ENCODE measurements at regions not wholly inside any gene's neighbourhood (a gene's known extent, or its start where the extent isn't known, plus 50 kb on each side); places are given as distances from the start of the nearest gene placed in this dataset.
"Not testable (repeated sequence)": the region's sequence is repeated elsewhere in the genome, so short reads cannot be mapped to it uniquely, and the experiment has no call there.

DNA sequence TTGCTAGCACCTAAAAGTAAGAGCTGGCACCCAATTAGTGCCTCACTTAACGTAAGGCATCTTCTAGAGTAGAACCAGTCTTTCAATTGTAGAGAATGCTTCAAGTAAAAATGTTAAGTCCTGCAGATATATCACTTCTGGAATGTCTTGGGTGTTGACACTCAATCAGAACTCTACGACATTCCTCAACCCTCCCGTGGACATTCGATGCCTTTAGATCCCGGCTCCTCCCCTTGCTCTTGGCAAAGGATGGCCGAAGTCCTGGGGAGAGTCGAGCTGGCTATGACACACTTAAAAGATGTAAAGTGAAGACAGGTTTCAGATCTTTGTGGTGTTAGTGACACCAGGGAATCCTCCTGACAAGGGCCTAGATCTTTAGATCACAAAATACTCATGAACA lies 87.5 kb upstream of the ERCC6L2 start:
- Histone ChIP-seq H3K36me3 (ENCODE audit: control insufficient read depth, insufficient read depth, low read length) (no peaks in the 10 kb centered on the region), H3K27me3 (ENCODE audit: control insufficient read depth, insufficient read depth, low read length, poor library complexity, severe bottlenecking) (no peaks in the 10 kb centered on the region), H3K4me3 (ENCODE audit: insufficient read depth, low read depth, low read length) (no peak overlapping the region), H3K9me3 (ENCODE audit: control insufficient read depth, low read length) (no peaks in the 10 kb centered on the region), H3K27ac (ENCODE audit: insufficient read depth, low read depth, low read length, poor library complexity, severe bottlenecking) (no peak overlapping the region), H3K4me1 (ENCODE audit: control insufficient read depth, insufficient read depth, low read length) (no peaks in the 10 kb centered on the region)
- WGBS, 2 experiments, result 78 to 82% methylated on average over 7 of the region's 7 CpGs

DNA sequence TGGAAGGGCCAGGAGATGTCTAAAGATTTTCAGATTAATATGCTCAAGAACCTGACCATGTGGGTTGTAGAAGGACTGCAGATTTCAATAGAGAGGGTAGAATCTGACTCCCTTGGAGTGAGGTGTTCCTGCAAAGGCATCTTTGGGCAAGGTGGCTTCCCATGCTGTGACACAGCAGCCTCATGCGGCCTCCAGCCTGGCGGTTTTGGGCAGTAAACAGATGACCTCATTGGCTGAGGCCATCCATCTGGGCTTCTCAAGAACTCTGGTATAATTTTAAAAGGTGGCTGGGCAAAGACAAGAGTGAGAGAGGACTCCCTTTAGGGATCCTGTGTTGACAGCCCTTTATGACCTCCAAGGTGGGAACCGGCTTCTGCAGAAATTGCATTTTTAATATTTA lies 90.3 kb upstream of the ERCC6L2 start:
- H3K27ac ChIP-seq (ENCODE audit: insufficient read depth, low read depth, low read length, poor library complexity, severe bottlenecking), result no peak overlapping the region
- no peaks in the 10 kb centered on the region for H3K9me3 ChIP-seq (ENCODE audit: control insufficient read depth, low read length)
- H3K27me3 ChIP-seq (ENCODE audit: control insufficient read depth, insufficient read depth, low read length, poor library complexity, severe bottlenecking), result no peaks in the 10 kb centered on the region
- H3K36me3 ChIP-seq (ENCODE audit: control insufficient read depth, insufficient read depth, low read length), result no peaks in the 10 kb centered on the region
- no peak overlapping the region for H3K4me3 ChIP-seq (ENCODE audit: insufficient read depth, low read depth, low read length)
- no peaks in the 10 kb centered on the region for H3K4me1 ChIP-seq (ENCODE audit: control insufficient read depth, insufficient read depth, low read length)
- WGBS, 2 experiments, result 90 to 94% methylated on average over 3 of the region's 3 CpGs

DNA sequence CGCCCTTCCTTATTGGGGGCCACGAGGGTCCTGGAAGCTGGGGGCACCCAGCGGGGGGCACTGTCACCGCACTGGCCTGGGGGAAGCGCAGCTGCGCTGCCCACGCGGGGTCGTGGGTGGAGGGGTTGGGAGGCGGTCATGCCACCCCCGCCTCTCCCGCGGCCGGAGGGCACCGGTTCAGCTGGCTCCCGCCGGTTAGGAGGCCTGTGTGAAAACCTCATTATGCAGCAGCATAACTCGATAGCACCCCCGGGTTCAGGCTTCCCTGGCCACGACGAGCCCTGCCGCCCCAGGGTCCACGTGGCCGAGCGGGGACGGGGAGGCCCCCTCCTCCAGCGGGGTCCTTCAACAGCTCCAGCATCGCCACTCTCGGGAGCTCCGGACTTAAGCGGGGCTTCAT lies 91.2 kb upstream of the ERCC6L2 start:
- no peaks in the 10 kb centered on the region for H3K27me3 ChIP-seq (ENCODE audit: control insufficient read depth, insufficient read depth, low read length, poor library complexity, severe bottlenecking)
- H3K4me1 ChIP-seq (ENCODE audit: control insufficient read depth, insufficient read depth, low read length), result no peaks in the 10 kb centered on the region
- no peaks in the 10 kb centered on the region for H3K9me3 ChIP-seq (ENCODE audit: control insufficient read depth, low read length)
- 94 to 95% methylated on average over 31 of the region's 31 CpGs for WGBS, 2 experiments
- no peak overlapping the region for H3K27ac ChIP-seq (ENCODE audit: insufficient read depth, low read depth, low read length, poor library complexity, severe bottlenecking)
- no peaks in the 10 kb centered on the region for H3K36me3 ChIP-seq (ENCODE audit: control insufficient read depth, insufficient read depth, low read length)
- no peak overlapping the region for H3K4me3 ChIP-seq (ENCODE audit: insufficient read depth, low read depth, low read length)

DNA sequence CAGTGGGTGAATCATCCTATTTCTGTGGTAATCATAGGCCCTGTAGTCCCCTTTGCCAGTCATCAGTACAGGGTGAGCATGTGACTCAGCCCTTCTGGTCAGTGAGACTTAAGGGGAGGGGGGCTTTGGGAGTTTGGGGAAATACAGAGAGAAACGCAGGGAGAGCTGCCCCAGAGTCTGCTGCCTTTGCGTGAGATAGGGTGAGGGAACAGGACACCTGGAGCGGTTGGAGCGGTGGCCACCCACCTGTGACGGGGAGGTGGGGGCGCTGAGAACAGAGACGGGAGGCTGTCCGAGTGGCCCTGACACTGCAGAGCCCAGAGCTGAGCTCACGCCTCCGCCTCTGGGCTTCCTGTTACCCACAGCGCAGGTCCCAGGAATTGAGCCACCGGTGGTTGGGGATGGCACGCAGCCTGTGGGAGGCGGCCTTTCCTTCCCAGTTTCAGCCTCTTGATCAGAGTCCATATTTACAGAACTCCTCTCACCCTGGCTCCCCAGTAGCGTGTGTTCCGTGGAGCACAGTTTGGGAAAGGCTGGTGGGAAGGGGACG lies 92.0 kb upstream of the ERCC6L2 start:
- no peak overlapping the region for H3K27ac ChIP-seq (ENCODE audit: insufficient read depth, low read depth, low read length, poor library complexity, severe bottlenecking)
- H3K36me3 ChIP-seq (ENCODE audit: control insufficient read depth, insufficient read depth, low read length), result no peaks in the 10 kb centered on the region
- no peaks in the 10 kb centered on the region for H3K27me3 ChIP-seq (ENCODE audit: control insufficient read depth, insufficient read depth, low read length, poor library complexity, severe bottlenecking)
- no peaks in the 10 kb centered on the region for H3K4me1 ChIP-seq (ENCODE audit: control insufficient read depth, insufficient read depth, low read length)
- H3K9me3 ChIP-seq (ENCODE audit: control insufficient read depth, low read length), result no peaks in the 10 kb centered on the region
- no peak overlapping the region for H3K4me3 ChIP-seq (ENCODE audit: insufficient read depth, low read depth, low read length)
- 92 to 93% methylated on average over 17 of the region's 17 CpGs for WGBS, 2 experiments

DNA sequence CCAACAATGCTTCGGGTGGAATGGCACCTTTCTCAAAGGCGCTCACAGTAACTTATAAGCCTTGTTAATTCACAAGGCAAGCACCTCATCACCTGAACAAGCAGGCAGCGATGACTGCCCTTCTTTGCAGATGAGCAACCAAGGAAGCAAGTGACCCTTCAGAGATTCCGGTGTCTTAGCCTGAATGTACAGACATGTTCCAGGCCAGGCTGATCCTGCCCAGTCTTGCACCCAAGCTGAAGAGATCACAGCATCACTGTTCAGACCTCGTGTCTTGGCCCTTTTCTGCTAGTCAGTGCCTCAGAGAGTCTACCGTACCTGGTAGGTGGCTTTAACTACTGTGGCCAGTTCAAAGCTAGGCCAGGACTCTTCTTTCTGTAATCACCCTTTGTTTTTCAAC lies 94.7 kb upstream of the ERCC6L2 start:
- no peaks in the 10 kb centered on the region for H3K36me3 ChIP-seq (ENCODE audit: control insufficient read depth, insufficient read depth, low read length)
- H3K9me3 ChIP-seq (ENCODE audit: control insufficient read depth, low read length), result no peaks in the 10 kb centered on the region
- no peak overlapping the region for H3K27ac ChIP-seq (ENCODE audit: insufficient read depth, low read depth, low read length, poor library complexity, severe bottlenecking)
- H3K27me3 ChIP-seq (ENCODE audit: control insufficient read depth, insufficient read depth, low read length, poor library complexity, severe bottlenecking), result no peaks in the 10 kb centered on the region
- H3K4me3 ChIP-seq (ENCODE audit: insufficient read depth, low read depth, low read length), result no peak overlapping the region
- H3K4me1 ChIP-seq (ENCODE audit: control insufficient read depth, insufficient read depth, low read length), result no peaks in the 10 kb centered on the region
- 90 to 93% methylated on average over 6 of the region's 6 CpGs for WGBS, 2 experiments

DNA sequence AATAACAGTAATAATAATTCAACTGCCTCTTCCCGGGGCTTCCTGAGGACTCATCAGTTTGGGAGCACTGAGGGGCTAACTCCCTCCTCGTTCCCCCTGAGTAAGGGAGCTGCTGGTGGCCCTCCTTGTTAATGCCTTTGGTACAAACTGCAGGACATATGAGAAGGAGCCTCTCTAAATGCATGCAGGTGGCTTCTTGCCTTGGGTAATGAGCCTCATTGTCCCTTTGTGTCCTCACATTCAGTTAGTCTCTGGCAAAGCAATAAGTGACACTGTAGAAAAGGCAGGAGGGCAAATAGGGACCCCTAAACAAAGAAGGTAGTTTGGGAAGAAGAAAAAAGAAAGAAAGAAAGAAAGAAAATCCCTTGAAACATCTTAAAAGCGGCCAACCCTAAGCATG lies 95.4 kb upstream of the ERCC6L2 start:
- no peaks in the 10 kb centered on the region for H3K36me3 ChIP-seq (ENCODE audit: control insufficient read depth, insufficient read depth, low read length)
- 44 to 49% methylated on average over 3 of the region's 3 CpGs for WGBS, 2 experiments
- H3K4me3 ChIP-seq (ENCODE audit: insufficient read depth, low read depth, low read length), result no peak overlapping the region
- peak overlapping the region; percentile 52 for H3K27ac ChIP-seq (ENCODE audit: insufficient read depth, low read depth, low read length, poor library complexity, severe bottlenecking)
- H3K27me3 ChIP-seq (ENCODE audit: control insufficient read depth, insufficient read depth, low read length, poor library complexity, severe bottlenecking), result no peaks in the 10 kb centered on the region
- H3K9me3 ChIP-seq (ENCODE audit: control insufficient read depth, low read length), result no peaks in the 10 kb centered on the region
- no peaks in the 10 kb centered on the region for H3K4me1 ChIP-seq (ENCODE audit: control insufficient read depth, insufficient read depth, low read length)

DNA sequence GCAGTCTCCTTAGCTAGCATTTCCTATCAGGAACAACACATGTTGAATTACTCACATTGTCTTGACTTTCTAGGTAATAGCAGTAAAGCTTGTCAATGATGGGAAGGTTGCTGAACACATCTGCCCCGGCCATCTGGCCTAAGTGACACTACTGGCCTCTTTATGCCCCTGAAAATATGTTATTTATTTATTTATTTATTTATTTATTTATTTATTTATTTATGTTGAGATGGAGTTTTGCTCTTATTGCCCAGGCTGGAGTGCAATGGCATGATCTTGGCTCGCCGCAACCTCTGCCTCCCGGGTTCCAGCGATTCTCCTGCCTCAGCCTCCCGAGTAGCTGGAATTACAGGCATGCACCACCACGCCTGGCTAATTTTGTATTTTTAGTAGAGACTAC lies 95.9 kb upstream of the ERCC6L2 start:
- 89 to 92% methylated on average over 7 of the region's 7 CpGs for WGBS, 2 experiments
- H3K36me3 ChIP-seq (ENCODE audit: control insufficient read depth, insufficient read depth, low read length); H3K4me1 ChIP-seq (ENCODE audit: control insufficient read depth, insufficient read depth, low read length); H3K27me3 ChIP-seq (ENCODE audit: control insufficient read depth, insufficient read depth, low read length, poor library complexity, severe bottlenecking); H3K27ac ChIP-seq (ENCODE audit: insufficient read depth, low read depth, low read length, poor library complexity, severe bottlenecking); H3K9me3 ChIP-seq (ENCODE audit: control insufficient read depth, low read length); H3K4me3 ChIP-seq (ENCODE audit: insufficient read depth, low read depth, low read length): not testable (repeated sequence)

DNA sequence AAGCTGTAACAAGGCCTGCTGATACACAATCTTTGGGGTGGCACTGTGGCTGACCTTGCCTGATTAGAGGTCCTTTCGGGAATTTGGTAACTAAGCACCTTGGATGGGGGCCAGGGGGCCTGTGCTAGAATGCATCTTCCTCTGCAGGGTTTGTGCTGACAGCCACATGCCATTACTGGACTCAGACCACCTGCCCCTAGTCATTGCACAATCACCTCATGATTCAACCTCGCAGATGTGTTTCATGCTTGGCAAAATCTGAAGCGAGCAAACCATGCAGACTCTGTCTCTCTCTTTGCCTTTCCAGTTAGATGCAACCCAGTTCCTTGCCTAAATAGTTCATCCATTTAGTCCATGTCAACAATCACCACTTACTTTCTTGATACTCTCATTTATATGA lies 96.5 kb upstream of the ERCC6L2 start:
- H3K4me3 ChIP-seq (ENCODE audit: insufficient read depth, low read depth, low read length), result no peak overlapping the region
- no peaks in the 10 kb centered on the region for H3K9me3 ChIP-seq (ENCODE audit: control insufficient read depth, low read length)
- WGBS, 2 experiments, result 96 to 98% methylated on average over 3 of the region's 3 CpGs
- no peaks in the 10 kb centered on the region for H3K4me1 ChIP-seq (ENCODE audit: control insufficient read depth, insufficient read depth, low read length)
- H3K27ac ChIP-seq (ENCODE audit: insufficient read depth, low read depth, low read length, poor library complexity, severe bottlenecking), result no peak overlapping the region
- no peaks in the 10 kb centered on the region for H3K36me3 ChIP-seq (ENCODE audit: control insufficient read depth, insufficient read depth, low read length)
- no peaks in the 10 kb centered on the region for H3K27me3 ChIP-seq (ENCODE audit: control insufficient read depth, insufficient read depth, low read length, poor library complexity, severe bottlenecking)

DNA sequence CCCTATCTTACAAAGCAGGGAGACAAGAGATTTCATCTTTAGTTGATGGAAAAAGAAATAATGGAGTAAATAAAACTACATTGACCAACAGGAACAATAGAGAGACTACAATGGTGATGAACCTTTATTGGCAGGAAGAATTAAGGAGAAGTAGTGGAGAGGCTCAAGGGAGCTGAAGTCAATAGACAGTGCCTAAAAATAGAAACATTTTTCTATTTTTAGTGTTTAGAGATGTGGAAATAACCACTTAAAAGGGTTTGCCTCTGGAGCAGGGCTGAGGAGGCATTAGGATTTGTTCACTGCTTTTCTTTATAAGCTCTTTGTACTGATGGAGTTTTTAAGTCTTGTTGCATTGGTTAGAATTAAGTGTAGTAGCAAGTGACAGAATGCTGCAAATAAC lies 98.4 kb upstream of the ERCC6L2 start:
- Histone ChIP-seq H3K4me1 (ENCODE audit: control insufficient read depth, insufficient read depth, low read length) (peaks cover 3% of the 10 kb centered on the region), H3K9me3 (ENCODE audit: control insufficient read depth, low read length) (no peaks in the 10 kb centered on the region), H3K27me3 (ENCODE audit: control insufficient read depth, insufficient read depth, low read length, poor library complexity, severe bottlenecking) (peaks cover 12% of the 10 kb centered on the region), H3K4me3 (ENCODE audit: insufficient read depth, low read depth, low read length) (no peak overlapping the region), H3K36me3 (ENCODE audit: control insufficient read depth, insufficient read depth, low read length) (no peaks in the 10 kb centered on the region), H3K27ac (ENCODE audit: insufficient read depth, low read depth, low read length, poor library complexity, severe bottlenecking) (no peak overlapping the region)

DNA sequence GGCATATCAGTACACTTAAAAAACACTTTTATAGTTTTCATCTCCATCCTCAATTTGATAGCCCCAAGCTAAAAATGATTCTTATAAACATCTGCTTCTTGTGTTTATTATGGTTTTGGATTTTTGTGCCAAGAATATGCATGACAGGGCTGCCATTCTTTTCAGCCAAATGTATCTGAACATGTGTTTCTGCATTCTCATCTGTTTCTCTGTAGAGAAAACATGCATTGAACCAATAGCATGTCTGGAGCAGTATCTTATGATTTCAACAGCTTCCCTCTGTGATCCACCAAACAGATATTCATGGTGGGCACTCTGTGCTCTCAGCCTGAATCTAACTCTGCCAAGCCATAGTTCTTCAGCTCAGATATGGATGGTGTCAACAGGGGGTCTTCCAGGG lies 99.3 kb upstream of the ERCC6L2 start:
- Histone ChIP-seq H3K4me1 (ENCODE audit: control insufficient read depth, insufficient read depth, low read length) (peaks cover 12% of the 10 kb centered on the region), H3K27ac (ENCODE audit: insufficient read depth, low read depth, low read length, poor library complexity, severe bottlenecking) (no peak overlapping the region), H3K4me3 (ENCODE audit: insufficient read depth, low read depth, low read length) (no peak overlapping the region), H3K36me3 (ENCODE audit: control insufficient read depth, insufficient read depth, low read length) (no peaks in the 10 kb centered on the region), H3K9me3 (ENCODE audit: control insufficient read depth, low read length) (no peaks in the 10 kb centered on the region), H3K27me3 (ENCODE audit: control insufficient read depth, insufficient read depth, low read length, poor library complexity, severe bottlenecking) (peaks cover 12% of the 10 kb centered on the region)

DNA sequence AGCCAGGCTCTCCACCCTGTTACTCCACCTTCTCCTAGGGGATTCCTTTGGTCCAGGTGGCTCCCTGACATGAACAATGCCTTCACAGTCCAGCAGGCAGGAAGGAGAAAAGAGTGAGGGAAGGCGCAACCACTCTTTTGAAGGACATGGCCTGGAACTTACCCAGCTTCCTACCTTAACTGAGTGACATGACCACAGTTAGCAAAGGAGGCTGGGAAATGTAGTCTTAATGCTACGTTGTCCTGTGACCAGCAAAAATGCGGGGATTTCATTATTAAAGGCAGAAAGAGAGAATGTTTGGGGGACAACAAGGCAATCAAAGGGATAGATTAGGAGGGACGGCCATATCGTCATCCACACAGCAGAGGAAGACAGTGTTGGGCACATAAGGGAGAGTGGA lies 100.3 kb upstream of the ERCC6L2 start:
- Histone ChIP-seq H3K36me3 (ENCODE audit: control insufficient read depth, insufficient read depth, low read length) (no peaks in the 10 kb centered on the region), H3K4me3 (ENCODE audit: insufficient read depth, low read depth, low read length) (no peak overlapping the region), H3K27ac (ENCODE audit: insufficient read depth, low read depth, low read length, poor library complexity, severe bottlenecking) (no peak overlapping the region), H3K27me3 (ENCODE audit: control insufficient read depth, insufficient read depth, low read length, poor library complexity, severe bottlenecking) (peaks cover 16% of the 10 kb centered on the region), H3K9me3 (ENCODE audit: control insufficient read depth, low read length) (no peaks in the 10 kb centered on the region), H3K4me1 (ENCODE audit: control insufficient read depth, insufficient read depth, low read length) (peaks cover 22% of the 10 kb centered on the region)
- 93 to 97% methylated on average over 5 of the region's 5 CpGs for WGBS, 2 experiments

Measured in ectodermal cell (in vitro differentiated cells).